ENCODE measurements at regions not wholly inside any gene's neighbourhood (a gene's known extent, or its start where the extent isn't known, plus 50 kb on each side); places are given as distances from the start of the nearest gene placed in this dataset.

DNA sequence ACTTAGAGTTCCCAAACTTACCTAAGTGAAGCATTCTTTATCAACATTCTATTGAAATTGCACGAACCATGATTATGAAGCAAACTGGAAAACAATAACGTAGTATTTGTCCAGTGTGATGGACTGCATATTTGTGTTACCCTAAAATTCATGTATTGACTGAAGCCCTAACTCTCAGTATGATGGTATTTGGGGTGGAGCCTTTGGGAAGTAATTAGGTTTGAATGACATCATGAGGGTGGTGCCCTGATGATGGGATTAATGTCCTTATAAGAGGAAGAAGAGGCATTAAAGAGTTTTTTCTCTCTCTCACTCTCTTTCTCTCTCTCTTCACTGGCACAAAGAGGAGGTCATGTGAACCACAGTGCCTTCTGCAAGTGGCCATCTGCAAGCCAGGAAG lies 365.4 kb upstream of the PTGER4 start:
- no peak overlapping the region for H3K27ac Mint-ChIP-seq
- H3K9me3 Mint-ChIP-seq: peaks cover 0 to 2% (median 0%) of the 10 kb centered on the region in 8 donors
- ChIA-PET CTCF (ENCODE audit: partially characterized antibody) (no interaction called here), POLR2A (ENCODE audit: partially characterized antibody) (no interaction called here)
- H3K4me3 ChIP-seq (ENCODE audit: low read length in 2 of 2): no peak overlapping the region
- no peaks in the 10 kb centered on the region for H3K36me3 ChIP-seq (ENCODE audit: insufficient read depth, low read length)
- DNase-seq: no peak
- no peaks in the 10 kb centered on the region for H3K9me3 ChIP-seq (ENCODE audit: control insufficient read depth in 1 of 2, low read length in 2 of 2)
- H3K4me3 Mint-ChIP-seq: no peak overlapping the region
- no peak overlapping the region for H3K27ac ChIP-seq (ENCODE audit: low read depth, low read length)
- no peaks in the 10 kb centered on the region for H3K27me3 Mint-ChIP-seq
- H3K36me3 Mint-ChIP-seq: no peaks in the 10 kb centered on the region
- H3K4me1 Mint-ChIP-seq: peaks cover 0 to 4% (median 0%) of the 10 kb centered on the region in 4 donors
- intact Hi-C loops (cut with micrococcal nuclease): no loop called here
- no peaks in the 10 kb centered on the region for H3K27me3 ChIP-seq (ENCODE audit: insufficient read depth, low read length)
- no peaks in the 10 kb centered on the region for H3K4me1 ChIP-seq (ENCODE audit: insufficient read depth, low read length)

DNA sequence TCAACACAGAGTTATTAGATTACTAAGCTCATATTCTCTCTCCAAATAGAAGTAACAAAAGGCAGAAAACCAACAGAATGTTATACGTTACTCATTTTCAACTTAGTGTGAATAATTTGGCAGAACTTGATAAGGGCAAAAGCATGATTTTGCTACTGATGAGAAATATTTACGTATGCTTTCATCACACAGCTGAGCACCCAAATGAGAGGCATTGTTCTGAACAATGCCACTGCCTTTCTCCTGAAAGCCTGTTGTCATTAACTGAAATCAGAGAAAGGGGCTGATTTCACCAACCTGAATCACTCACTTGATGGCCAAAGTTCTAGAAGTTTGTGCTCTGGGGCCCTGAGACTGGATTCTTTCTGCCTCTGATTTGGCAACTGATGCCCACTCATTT lies 367.5 kb upstream of the PTGER4 start:
- H3K4me3 ChIP-seq (ENCODE audit: low read length in 2 of 2): no peak overlapping the region
- no peaks in the 10 kb centered on the region for H3K4me1 ChIP-seq (ENCODE audit: insufficient read depth, low read length)
- H3K9me3 ChIP-seq (ENCODE audit: control insufficient read depth in 1 of 2, low read length in 2 of 2): no peaks in the 10 kb centered on the region
- no peak overlapping the region for H3K4me3 Mint-ChIP-seq
- CTCF ChIA-PET (ENCODE audit: partially characterized antibody): no interaction called here
- DNase-seq: no peak
- H3K36me3 ChIP-seq (ENCODE audit: insufficient read depth, low read length): no peaks in the 10 kb centered on the region
- H3K4me1 Mint-ChIP-seq: peaks cover 0 to 6% (median under 1%) of the 10 kb centered on the region in 4 donors
- H3K27ac ChIP-seq (ENCODE audit: low read depth, low read length): no peak overlapping the region
- intact Hi-C loops (cut with micrococcal nuclease): no loop called here
- no peaks in the 10 kb centered on the region for H3K36me3 Mint-ChIP-seq
- POLR2A ChIA-PET (ENCODE audit: partially characterized antibody): no interaction called here
- H3K9me3 Mint-ChIP-seq: peaks cover 0 to 2% (median 0%) of the 10 kb centered on the region in 8 donors
- no peaks in the 10 kb centered on the region for H3K27me3 Mint-ChIP-seq
- H3K27me3 ChIP-seq (ENCODE audit: insufficient read depth, low read length): no peaks in the 10 kb centered on the region
- H3K27ac Mint-ChIP-seq: peak overlapping the region in 1 of 7 donors; percentile 18

DNA sequence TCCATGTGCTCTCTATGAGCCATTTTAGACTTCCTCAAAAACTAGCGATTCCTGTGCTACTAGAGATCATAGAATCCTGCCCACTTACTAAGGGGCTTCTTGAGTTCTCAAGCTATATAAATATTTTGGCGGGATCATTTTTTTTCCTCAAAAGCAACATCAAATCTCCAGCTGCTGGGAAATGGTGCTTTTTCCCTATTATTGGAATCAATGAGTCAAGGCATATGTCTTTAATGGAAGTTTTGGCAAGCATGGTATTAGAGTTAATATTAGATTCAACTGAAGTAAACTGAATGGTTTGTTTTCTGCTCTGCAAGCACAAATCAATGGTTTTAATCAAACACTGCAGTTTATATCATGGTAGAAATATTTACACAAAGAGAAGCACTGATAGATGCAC lies 369.9 kb upstream of the PTGER4 start:
- Histone ChIP-seq H3K9me3 (ENCODE audit: control insufficient read depth in 1 of 2, low read length in 2 of 2) (no peaks in the 10 kb centered on the region), H3K27me3 (ENCODE audit: insufficient read depth, low read length) (no peaks in the 10 kb centered on the region), H3K4me1 (ENCODE audit: insufficient read depth, low read length) (no peaks in the 10 kb centered on the region), H3K4me3 (ENCODE audit: low read length in 2 of 2) (no peak overlapping the region), H3K36me3 (ENCODE audit: insufficient read depth, low read length) (no peaks in the 10 kb centered on the region), H3K27ac (ENCODE audit: low read depth, low read length) (no peak overlapping the region)
- DNase-seq: no peak
- Mint-ChIP-seq H3K36me3 (no peaks in the 10 kb centered on the region), H3K27me3 (no peaks in the 10 kb centered on the region), H3K4me1 (peaks cover 0 to 6% (median under 1%) of the 10 kb centered on the region in 4 donors), H3K9me3 (no peaks in the 10 kb centered on the region), H3K4me3 (no peak overlapping the region), H3K27ac (no peak overlapping the region)
- CTCF ChIA-PET (ENCODE audit: partially characterized antibody): no interaction called here
- POLR2A ChIA-PET (ENCODE audit: partially characterized antibody): no interaction called here
- intact Hi-C loops (cut with micrococcal nuclease): no loop called here

DNA sequence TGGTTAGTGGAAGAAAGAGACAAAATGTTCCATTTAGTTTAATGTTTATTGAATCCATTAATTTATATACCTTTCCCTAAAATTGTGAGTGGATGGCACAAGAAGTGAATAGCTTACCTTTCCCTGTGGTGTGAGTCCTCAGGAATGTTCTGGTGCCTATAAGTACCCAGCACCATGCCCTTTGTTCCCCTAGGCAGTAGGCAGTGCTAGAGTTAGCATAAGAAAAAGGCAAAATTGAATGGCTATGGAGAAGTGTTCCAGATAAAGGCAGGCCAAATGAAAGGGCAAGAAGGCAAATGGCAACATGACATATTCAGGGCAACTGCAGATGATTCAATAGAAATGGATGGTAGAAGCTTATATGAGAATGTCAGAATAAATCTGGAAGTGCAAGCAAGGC lies 370.8 kb upstream of the PTGER4 start:
- H3K9me3 ChIP-seq (ENCODE audit: control insufficient read depth in 1 of 2, low read length in 2 of 2): no peaks in the 10 kb centered on the region
- Mint-ChIP-seq H3K9me3 (no peaks in the 10 kb centered on the region), H3K4me3 (no peak overlapping the region), H3K27ac (no peak overlapping the region), H3K36me3 (no peaks in the 10 kb centered on the region), H3K27me3 (no peaks in the 10 kb centered on the region), H3K4me1 (peaks cover 0 to 6% (median under 1%) of the 10 kb centered on the region in 4 donors)
- no peaks in the 10 kb centered on the region for H3K36me3 ChIP-seq (ENCODE audit: insufficient read depth, low read length)
- H3K4me3 ChIP-seq (ENCODE audit: low read length in 2 of 2): no peak overlapping the region
- H3K4me1 ChIP-seq (ENCODE audit: insufficient read depth, low read length): no peaks in the 10 kb centered on the region
- no peak overlapping the region for H3K27ac ChIP-seq (ENCODE audit: low read depth, low read length)
- ChIA-PET CTCF (ENCODE audit: partially characterized antibody) (no interaction called here), POLR2A (ENCODE audit: partially characterized antibody) (no interaction called here)
- no peak for DNase-seq
- H3K27me3 ChIP-seq (ENCODE audit: insufficient read depth, low read length): no peaks in the 10 kb centered on the region
- intact Hi-C loops (cut with micrococcal nuclease): no loop called here

DNA sequence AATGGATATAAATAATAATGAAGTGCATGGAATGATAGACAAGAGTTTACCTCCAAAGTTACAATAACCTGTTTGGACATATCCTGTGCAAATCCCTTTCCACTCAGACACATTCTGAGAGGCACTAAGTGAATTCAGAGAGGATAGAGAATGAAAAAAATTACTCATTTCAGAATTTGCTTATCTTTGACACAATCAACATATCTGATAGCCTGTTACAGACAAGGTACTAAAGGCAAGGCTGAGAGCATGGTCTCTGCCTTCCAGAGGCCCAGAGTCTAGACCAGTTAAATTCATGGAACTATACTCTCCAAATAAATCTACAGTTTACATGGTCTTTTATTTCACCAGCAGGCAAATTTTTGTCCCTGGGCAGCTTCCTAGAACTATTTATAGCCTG lies 371.8 kb upstream of the PTGER4 start:
- Histone ChIP-seq H3K4me1 (ENCODE audit: insufficient read depth, low read length) (no peaks in the 10 kb centered on the region), H3K27me3 (ENCODE audit: insufficient read depth, low read length) (no peaks in the 10 kb centered on the region), H3K36me3 (ENCODE audit: insufficient read depth, low read length) (no peaks in the 10 kb centered on the region), H3K9me3 (ENCODE audit: control insufficient read depth in 1 of 2, low read length in 2 of 2) (no peaks in the 10 kb centered on the region), H3K4me3 (ENCODE audit: low read length in 2 of 2) (no peak overlapping the region), H3K27ac (ENCODE audit: low read depth, low read length) (no peak overlapping the region)
- Mint-ChIP-seq H3K4me1 (peaks cover 0 to 6% (median under 1%) of the 10 kb centered on the region in 4 donors), H3K4me3 (no peak overlapping the region), H3K27me3 (no peaks in the 10 kb centered on the region), H3K27ac (no peak overlapping the region), H3K9me3 (no peaks in the 10 kb centered on the region), H3K36me3 (no peaks in the 10 kb centered on the region)
- intact Hi-C loops (cut with micrococcal nuclease): no loop called here
- DNase-seq: no peak
- ChIA-PET POLR2A (ENCODE audit: partially characterized antibody) (no interaction called here), CTCF (ENCODE audit: partially characterized antibody) (no interaction called here)

DNA sequence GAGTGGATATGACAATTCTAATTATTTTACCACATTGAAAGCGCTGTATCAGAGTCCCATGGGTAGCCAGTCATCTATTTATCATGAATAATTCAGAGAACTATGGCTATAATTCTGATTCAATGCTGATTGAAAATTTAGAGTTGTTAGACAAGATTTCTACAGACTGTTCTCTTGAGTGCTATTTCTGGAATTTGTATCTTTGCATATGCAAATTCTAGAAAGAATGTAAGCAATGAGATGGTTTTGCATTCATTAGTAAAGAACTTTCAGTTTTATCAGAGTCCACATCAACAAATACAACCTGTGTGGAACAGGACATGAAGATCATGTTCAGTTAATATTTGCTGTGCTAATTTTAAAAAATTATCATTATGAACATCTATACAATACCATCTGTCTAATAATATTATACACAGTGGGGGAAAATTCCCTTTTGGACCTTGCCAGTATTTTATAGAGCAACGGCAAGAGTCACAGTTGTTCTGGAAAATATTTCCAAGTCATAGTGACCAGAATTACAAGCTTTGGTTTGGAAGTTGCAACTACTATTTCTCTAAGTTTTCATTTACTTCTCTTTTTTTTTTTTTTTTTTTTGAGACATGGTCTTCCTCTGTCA lies 372.7 kb upstream of the PTGER4 start:
- H3K9me3 ChIP-seq (ENCODE audit: control insufficient read depth in 1 of 2, low read length in 2 of 2): no peaks in the 10 kb centered on the region
- H3K4me3 ChIP-seq (ENCODE audit: low read length in 2 of 2): no peak overlapping the region
- no peaks in the 10 kb centered on the region for H3K27me3 Mint-ChIP-seq
- no peaks in the 10 kb centered on the region for H3K36me3 ChIP-seq (ENCODE audit: insufficient read depth, low read length)
- no peak overlapping the region for H3K4me3 Mint-ChIP-seq
- peaks cover 0 to 6% (median under 1%) of the 10 kb centered on the region in 4 donors for H3K4me1 Mint-ChIP-seq
- no peak for DNase-seq
- no peaks in the 10 kb centered on the region for H3K36me3 Mint-ChIP-seq
- no peaks in the 10 kb centered on the region for H3K27me3 ChIP-seq (ENCODE audit: insufficient read depth, low read length)
- no peak overlapping the region for H3K27ac ChIP-seq (ENCODE audit: low read depth, low read length)
- no peaks in the 10 kb centered on the region for H3K4me1 ChIP-seq (ENCODE audit: insufficient read depth, low read length)
- H3K27ac Mint-ChIP-seq: no peak overlapping the region
- intact Hi-C loops (cut with micrococcal nuclease): no loop called here
- no peaks in the 10 kb centered on the region for H3K9me3 Mint-ChIP-seq
- ChIA-PET POLR2A (ENCODE audit: partially characterized antibody) (no interaction called here), CTCF (ENCODE audit: partially characterized antibody) (no interaction called here)

DNA sequence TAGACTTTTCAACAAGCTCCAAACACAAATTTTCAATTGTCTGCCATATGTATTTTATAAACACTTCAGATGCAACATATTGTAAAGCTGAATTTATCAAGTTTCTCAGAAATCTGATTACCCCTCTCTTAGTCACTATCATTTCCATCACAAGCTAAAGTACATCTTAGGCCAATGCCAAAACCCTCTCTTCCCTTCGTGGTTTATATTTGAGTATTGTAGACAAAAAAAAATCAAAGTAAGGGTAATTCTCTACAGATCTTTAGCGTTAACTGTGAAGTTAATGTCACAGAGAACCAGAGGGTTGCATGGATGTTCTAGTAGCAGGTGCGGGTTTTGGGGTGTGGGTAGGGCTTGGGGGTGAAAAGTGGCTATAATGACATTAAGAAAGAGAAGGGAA lies 387.7 kb upstream of the PTGER4 start:
- no peak overlapping the region for H3K27ac ChIP-seq (ENCODE audit: low read depth, low read length)
- Mint-ChIP-seq H3K36me3 (no peaks in the 10 kb centered on the region), H3K27me3 (no peaks in the 10 kb centered on the region), H3K27ac (peak overlapping the region in 1 of 7 donors; percentile 71), H3K9me3 (peaks cover 0 to 5% (median 0%) of the 10 kb centered on the region in 8 donors), H3K4me3 (no peak overlapping the region), H3K4me1 (peaks cover 0 to 6% (median 4%) of the 10 kb centered on the region in 4 donors)
- no peak overlapping the region for H3K4me3 ChIP-seq (ENCODE audit: low read length in 2 of 2)
- no peaks in the 10 kb centered on the region for H3K9me3 ChIP-seq (ENCODE audit: control insufficient read depth in 1 of 2, low read length in 2 of 2)
- H3K36me3 ChIP-seq (ENCODE audit: insufficient read depth, low read length): no peaks in the 10 kb centered on the region
- H3K4me1 ChIP-seq (ENCODE audit: insufficient read depth, low read length): no peaks in the 10 kb centered on the region
- H3K27me3 ChIP-seq (ENCODE audit: insufficient read depth, low read length): no peaks in the 10 kb centered on the region
- CTCF ChIA-PET (ENCODE audit: partially characterized antibody): no interaction called here
- no peak for DNase-seq
- POLR2A ChIA-PET (ENCODE audit: partially characterized antibody): no interaction called here
- intact Hi-C loops (cut with micrococcal nuclease): no loop called here

DNA sequence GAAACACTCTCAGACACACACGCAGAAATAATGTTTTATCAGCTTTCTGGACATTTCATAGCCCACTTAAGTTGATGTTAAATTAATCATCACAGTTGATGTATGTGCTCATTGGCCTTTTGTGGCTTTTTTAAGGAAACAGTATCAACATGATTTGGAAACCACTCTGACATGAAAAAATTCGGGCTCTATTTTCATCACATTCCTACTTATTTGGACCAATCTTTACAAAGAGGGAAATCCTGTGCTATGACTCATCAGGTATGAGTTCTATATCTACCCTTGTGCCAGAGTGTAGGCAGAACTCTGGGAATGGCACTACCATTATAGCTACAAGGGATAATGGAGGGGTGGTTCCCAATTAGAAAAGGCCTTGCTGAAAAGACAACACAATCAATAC lies 388.4 kb upstream of the PTGER4 start:
- no peak overlapping the region for H3K4me3 ChIP-seq (ENCODE audit: low read length in 2 of 2)
- Mint-ChIP-seq H3K27me3 (no peaks in the 10 kb centered on the region), H3K4me3 (no peak overlapping the region), H3K27ac (no peak overlapping the region), H3K36me3 (no peaks in the 10 kb centered on the region), H3K9me3 (peaks cover 0 to 5% (median 0%) of the 10 kb centered on the region in 8 donors), H3K4me1 (peaks cover 0 to 6% (median 4%) of the 10 kb centered on the region in 4 donors)
- no peak for DNase-seq
- ChIA-PET POLR2A (ENCODE audit: partially characterized antibody) (no interaction called here), CTCF (ENCODE audit: partially characterized antibody) (no interaction called here)
- H3K36me3 ChIP-seq (ENCODE audit: insufficient read depth, low read length): no peaks in the 10 kb centered on the region
- no peaks in the 10 kb centered on the region for H3K4me1 ChIP-seq (ENCODE audit: insufficient read depth, low read length)
- intact Hi-C loops (cut with micrococcal nuclease): no loop called here
- H3K9me3 ChIP-seq (ENCODE audit: control insufficient read depth in 1 of 2, low read length in 2 of 2): no peaks in the 10 kb centered on the region
- no peaks in the 10 kb centered on the region for H3K27me3 ChIP-seq (ENCODE audit: insufficient read depth, low read length)
- no peak overlapping the region for H3K27ac ChIP-seq (ENCODE audit: low read depth, low read length)
